ENCODE measurements at regions not wholly inside any gene's neighbourhood (a gene's known extent, or its start where the extent isn't known, plus 50 kb on each side); places are given as distances from the start of the nearest gene placed in this dataset.
"Not testable (repeated sequence)": the region's sequence is repeated elsewhere in the genome, so short reads cannot be mapped to it uniquely, and the experiment has no call there.

DNA sequence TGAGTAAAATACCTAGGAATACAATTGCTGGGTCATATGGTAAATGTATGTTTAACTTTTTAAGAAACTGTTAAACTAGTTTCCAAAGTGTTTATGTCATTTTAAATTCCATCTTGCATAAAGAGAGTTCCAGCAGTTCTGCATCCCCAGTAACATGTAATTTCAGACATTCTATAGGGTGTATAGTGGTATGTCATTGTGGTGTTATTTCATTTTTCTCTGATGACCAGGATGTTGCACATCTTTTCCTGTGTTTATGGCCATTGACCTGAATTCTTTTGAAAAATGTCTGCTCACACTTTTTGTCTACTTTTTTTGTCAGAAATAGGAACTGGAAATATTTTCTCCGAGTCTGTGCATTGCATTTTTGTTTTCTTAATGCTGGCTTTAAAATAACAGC is 128.9 kb downstream of the TMEM200A start:
- no peak for DNase-seq

DNA sequence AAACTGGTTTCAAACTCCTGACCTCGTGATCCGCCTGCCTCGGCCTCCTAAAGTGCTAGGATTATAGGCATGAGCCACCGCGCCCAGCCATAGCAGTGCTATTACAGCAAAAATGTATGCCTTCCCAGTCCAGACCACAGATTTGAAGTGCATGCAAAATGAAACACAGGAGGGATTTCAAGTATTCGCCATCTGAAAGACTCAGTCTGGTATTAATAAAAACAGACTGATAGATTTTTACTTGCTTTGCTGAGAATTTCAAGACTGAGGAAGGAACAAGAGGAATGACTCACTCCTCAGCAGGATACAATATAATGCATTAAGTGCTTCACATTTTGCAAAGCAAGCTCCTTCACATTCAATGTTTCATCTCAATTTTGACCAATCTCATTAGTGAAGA is 134.9 kb downstream of the TMEM200A start:
- DNase-seq: no peak

DNA sequence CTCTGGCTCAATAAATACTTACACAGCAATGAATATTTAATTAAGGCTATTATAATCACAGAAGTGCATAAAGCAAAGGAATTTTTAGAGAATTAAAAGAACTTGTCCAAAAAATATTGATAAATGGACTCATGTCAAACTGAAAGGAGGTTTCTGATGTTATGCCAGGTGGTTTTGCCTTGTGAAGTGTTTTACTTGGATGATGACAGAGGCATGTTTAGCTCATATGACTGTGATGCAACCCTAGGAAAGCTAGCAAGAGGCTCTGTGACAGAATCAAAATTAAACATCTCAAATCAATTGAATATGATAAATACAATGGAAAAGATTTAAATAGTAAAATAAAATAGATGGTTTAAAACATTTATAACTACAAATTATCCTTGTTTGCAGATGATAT is 137.3 kb downstream of the TMEM200A start:
- no peak for DNase-seq

DNA sequence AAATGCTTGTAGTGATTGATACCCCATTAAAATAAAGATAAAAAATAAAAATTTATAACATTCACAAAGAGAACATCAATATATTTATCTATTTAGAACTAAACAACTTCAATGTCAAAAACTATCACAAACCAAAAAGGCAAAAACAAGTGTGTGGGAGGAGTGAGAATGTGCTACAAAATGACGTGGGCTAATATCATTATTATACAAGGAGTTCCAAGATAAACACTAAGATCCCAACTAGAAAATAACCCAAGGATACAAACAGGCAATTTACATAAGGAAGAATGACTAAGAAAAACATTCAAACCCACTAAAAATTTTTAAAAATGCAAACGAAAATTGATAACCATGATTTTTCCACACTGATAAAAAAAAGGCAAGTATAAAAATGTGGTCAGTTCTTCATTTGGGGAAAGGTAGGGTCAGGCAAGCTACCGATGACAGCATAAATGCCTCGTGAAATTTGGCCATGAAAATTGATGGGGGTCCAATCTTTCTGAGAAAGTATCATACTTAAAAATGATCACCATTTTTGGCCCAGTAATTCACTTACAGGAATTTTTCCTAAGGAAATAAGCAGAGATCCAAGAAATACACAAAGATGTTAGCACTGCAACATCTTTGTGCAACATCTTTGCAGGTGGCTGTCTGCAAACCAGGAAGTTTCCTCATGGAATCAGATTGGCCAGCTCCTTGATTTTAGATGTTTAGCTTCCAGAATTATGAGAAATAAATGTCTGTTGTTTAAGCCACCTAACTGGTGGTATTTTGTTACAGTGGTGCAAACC is 140.2 kb downstream of the TMEM200A start:
- no peak for DNase-seq

DNA sequence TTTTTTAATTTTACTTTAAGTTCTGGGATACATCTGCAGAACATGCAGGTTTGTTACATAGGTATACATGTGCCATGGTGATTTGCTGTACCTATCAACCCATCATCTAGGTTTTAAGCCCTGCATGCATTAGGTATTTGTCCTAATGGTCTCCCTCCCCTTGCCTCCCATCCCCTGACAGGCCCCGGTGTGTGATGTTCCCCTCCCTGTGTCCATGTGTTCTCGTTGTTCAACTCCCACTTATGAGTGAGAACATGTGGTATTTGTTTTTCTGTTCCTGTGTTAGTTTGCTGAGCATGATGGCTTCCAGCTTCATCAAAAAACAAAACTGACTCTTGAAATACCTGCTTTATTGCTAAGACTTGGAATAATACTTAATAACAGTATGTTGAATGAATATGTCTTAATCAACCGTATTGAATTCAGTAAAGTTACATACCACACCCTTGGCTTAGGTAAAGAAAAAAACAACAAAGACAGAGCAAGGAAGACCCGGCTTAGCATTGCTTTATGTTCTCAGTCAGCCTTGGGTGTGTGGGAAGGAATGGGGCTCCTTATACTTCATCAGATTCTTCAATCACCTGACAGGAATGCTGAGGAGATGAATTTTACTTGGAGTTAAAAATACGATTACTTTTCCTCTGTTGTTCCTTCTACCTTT is 141.3 kb downstream of the TMEM200A start:
- DNase-seq: not testable (repeated sequence)

DNA sequence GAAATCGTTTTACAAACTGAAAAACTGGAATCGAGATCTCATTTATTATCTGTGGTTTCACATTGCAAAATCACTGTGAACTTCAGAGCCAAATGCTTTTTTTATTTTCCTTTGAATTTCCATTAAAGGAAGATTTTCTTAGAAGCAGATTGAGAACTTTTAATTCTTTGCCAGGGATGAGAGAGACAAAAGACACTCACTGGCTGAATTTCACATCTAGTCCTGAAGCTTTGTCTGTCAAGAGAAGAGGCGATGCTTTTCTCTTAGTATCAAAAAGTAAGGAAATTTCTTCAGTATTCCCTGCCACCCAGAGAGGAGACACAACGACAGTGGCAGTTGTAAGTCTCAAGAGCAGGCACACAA is 141.8 kb downstream of the TMEM200A start:
- DNase-seq: no peak

DNA sequence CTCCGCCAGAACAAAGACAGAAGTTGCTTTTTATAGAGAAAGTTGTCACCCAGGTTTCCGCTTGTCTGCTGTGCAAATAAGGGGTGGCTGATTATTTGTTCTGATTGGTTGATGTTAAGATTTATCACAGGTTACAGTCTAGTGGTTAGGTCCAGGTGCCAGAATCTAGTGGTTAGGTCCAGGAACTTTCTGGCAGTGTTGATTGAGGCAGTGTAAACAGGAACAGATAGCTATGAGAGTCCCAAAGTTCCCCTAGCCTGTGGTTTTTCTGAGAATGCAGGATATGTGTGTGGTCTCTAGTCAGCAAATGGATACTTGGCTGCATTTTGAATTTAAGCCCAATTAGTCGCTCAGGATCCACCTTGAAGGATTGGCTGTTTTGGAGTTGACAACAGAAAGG is 148.0 kb downstream of the TMEM200A start:
- DNase-seq: peak; percentile 28

DNA sequence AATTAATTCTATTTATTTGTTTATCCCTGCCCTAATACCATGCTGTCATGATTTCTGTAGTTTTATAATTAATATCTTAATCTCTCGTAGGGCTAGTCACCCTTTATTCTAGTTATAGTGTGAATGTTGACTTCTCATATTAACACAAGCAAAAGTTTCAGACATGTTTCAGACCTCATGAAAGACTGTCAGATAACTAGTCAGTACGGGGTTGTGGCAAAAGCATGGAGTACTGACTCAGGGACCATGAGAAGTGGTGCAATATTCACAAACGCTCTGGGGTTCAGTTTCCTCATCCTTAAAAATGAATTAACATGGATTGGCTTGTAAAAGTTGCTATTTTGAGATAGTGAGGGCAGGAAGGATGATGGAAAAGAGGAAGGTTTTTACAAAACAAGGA is 148.9 kb downstream of the TMEM200A start:
- no peak for DNase-seq

DNA sequence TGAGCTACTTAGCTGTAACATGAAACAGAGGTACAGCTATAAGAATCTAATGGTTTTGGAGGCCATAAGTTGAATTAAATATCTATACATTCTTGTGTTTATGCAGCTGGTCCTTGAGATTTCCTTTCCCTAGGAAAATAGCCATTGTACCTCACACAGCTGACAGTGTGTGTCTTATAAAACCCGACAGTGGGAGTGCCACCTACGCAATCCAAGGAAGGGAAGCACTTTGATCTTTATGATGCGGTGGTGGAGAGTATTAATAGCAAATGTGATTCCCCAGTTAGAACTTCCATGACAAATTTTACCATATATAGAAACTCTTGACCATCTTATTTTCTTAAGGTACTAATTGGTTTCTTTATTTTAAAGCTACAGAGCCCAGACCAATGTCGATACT is 149.5 kb downstream of the TMEM200A start:
- no peak for DNase-seq

DNA sequence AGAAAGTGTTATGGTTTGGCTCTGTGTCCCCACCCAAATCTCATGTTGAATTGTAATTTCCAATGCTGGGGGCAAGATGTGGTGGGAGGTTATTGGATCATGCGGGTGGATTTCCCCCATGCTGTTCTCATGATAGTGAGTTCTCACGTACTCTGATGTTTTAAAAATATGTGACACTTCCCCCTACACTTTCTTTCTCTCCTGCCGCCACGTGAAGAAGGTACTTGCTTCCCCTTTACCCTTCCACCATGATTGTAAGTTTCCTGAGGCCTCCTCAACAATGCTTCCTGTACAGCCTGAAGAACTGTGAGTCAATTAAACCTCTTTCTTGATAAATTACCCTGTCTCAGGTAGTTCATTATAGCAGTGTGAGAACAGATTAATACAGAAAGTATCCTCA is 150.8 kb downstream of the TMEM200A start:
- DNase-seq: no peak

DNA sequence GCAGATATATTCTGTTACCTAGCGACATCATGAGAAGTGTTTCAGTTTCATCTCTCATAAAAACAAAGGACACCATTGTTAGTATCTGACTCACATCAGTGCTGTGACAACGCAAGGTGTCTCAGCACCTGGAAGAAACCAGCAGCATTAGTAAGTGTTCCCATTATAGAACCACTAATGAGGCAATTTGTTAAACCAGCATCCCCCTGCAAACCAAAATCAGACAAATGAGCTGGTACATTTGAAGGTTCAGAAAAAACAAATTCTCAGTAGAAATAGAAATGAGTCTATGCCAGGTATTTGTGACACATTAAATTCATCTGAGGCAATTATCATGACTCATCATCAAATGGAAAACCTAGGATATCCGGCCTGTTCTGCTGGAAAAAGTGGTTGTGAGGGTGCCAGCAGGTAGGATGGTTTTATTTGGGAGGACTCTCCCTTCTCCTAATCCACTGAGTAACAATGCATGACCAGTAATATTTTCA is 151.7 kb downstream of the TMEM200A start:
- peak; percentile 19 for DNase-seq

DNA sequence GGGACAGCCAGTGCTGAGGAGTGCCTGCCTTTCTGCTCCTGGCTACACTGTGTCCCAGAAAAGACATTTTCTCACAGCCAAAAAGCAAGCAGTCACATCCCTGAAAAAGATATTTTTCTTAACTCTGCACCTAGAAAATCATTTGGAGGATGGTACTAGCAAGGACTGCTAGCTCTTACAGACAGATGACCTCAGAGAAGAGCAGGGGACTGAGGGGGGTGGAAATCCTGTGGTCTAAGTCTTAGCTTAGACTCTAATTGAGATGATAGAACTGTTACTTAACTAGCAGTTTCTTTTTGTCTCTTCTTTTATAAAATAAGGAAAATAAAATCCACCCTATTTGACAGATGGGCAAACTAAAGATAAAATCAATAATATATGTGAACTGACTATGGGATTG is 152.8 kb downstream of the TMEM200A start:
- no peak for DNase-seq

DNA sequence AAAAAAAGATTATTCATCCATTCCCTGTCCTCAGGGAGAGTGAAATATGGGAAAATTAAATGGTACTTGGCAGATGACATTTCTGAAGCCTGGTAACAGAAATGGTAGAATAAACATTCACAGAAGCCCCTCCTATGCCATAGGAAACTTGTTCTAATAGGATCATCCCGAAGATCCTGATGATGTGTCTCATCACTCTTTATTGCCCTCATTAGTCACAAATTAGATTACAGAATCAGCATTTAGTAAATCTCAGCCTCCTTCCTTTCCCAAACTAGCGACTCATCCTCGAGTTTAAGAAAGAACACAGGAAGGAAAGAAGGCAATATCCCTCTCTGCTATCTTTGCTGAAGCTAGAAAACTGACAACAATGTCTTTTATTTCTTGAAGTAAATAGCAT is 154.4 kb downstream of the TMEM200A start:
- DNase-seq: no peak

DNA sequence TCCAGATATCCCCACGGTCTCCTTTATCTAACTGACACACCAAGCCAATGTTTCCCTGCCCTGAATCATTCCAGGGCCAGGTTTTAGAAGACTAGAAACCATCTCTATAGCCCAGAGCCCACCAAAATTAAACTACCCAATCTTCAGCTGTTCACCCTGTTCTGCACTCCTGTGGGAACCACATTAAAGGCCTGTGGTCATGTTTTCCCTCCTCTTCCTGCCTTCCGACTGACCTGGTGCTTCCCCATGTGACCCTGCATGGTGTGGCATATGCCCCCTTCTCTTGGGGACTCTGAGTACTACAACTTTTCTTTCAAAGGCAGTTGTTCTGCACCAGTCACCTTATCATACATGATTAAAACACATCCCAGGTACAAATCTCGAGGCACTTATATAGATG is 155.0 kb downstream of the TMEM200A start:
- no peak for DNase-seq

DNA sequence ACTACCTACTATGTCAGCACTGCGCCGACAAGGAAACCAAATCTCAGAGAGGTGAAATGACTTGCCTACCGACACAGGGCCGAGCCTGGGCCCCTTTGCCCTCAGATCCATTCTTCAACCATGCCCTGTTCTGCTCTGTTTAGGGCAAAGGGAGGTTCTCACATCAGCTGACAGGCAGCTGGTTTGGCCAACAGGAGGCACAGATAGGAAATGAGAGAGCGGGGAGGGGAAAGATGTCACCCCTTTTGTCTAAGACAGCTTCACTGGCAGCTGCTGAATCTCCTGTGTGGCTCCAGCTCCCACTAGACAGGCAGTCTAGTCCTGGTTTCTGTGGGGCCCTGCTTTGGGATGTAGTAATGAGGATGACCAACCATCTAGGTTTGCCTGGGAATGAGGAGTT is 158.7 kb downstream of the TMEM200A start:
- no peak for DNase-seq

DNA sequence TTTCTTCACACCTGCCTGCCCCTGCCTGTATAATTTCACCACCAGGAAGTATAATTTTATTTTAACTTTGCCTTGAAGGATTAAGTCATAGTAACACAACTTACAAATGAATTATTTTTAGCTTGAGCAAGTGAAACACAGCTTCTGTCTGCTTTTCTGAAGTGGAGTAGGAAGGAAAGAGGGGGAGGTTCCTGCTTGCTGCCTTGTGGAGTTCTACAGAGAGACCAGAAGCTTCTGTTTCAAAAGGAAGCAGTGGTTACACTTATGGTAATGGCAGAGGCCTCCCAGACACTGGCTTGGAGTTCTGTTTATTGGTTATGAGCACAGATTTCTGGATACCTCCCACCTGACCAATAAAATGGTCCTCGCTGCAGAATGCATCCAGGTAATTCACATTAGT is 159.6 kb downstream of the TMEM200A start:
- DNase-seq: no peak

DNA sequence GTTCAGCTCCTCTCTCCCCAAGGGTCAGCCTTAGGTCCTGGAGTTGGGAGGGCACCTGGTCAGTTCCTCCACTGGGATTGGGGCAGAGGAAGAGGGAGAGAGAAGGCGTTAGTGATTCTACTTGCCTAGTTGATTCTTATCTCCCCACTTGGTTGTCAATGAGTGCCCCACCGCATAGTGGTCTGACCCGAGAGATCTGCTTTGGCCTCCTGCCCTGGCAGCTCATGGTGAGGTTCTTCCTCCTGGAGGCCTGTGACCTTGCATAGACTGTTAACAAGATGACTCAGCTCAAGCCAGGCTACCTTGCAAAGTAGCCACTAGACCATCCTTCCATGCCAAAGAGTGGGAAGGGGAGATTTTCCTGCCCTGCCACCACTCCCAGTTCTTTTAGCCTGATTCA is 160.6 kb downstream of the TMEM200A start:
- no peak for DNase-seq

DNA sequence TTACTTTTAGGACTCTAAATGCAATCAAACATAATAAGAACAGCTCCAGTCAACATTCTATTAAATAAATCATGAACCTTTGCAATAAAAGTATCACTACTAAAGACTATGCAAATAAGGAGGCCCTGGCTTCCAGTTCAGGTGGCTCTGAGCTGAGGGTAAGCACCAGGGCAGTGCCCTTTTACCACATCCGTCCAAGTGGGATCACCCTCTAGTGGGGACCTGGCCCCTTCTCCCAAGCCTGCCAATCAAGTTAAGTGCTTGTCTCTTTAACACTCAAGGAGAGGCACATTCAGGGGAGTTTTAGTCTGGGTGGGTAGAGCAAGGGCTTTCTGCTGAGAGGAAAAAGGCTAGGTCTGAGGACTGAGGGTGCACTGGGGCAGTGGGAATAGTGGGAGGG is 161.4 kb downstream of the TMEM200A start:
- no peak for DNase-seq

DNA sequence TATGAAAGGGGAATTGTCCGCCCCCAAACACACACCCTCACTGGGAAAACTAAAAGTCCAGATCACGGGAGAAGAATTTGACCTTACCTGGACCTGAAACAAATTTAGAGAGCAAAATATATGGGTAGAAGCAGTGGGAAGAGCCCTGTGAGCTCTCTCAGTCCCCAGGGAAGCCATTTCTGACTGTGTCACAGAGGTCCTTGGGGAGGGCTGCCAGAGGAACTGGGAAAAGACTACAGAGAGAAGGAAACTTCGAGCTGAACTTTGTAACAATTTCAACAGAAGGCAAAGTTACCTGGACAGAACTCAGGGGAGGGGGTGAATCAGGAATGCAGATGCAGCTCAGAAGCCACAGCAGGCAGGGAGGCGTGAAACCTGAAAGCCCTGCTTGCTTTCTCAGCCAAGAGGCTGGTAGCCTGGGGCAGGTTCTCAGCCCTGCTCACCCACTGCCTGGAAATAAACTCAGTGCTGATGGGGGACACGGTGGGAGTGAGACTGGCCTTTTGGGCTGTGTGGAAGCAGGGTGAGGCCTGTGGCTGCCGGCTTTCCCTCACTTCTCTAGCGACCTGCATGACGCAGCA is 163.8 kb downstream of the TMEM200A start:
- no peak for DNase-seq

DNA sequence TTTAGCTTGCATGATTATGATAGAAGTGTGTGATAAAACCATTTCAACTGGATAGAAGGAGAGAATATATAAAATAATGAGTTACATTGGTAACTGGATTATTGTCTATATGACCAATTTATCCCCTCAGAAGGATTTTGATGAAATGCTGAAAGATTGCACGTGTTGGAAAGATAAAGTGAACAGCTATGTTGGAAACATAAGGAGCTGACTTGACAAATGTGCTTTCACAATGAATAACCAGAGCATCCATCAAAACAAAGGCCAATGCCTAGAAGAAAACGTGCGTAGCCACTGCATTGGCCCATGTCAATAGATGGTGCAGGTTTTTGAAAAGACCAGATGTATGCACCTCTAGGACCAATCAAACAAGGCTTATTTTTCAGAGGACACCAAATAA is 168.8 kb downstream of the TMEM200A start:
- no peak for DNase-seq

DNA sequence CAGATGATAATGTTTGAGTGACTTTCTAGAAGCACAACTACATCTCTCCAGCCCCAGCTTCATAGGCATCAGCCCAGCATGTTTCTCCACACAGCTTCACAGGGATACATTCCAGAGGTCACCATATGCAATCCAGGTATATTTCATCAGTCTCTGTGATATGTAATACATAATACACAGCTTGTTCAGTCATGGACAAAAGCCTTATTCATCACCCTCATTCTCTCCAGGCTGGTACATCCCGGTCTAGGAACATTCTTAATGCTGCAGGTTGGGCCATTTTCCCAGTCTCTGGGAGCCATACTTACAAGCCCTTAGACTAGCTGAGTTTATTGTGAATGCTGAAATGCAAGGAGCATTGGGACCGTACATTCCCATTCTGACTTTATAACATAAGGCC is 169.4 kb downstream of the TMEM200A start:
- no peak for DNase-seq

DNA sequence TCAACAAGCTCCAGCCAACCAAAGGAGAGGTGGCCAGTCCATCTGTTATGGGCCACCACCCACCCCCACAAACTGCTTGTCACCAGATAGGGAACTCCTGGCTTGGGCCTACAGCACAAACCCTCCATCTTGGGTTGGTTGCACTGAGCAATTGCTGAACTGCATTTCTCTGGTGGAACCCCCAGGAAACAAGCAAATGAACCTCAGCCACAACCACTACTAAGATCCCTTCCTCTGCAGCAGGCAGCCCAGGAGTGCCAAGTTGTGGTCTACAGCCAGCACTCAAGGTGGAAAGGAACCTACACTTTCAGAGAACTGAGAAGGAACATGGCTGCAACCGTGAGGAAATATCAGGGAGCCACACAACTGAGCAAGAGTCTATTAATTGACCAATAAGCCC is 171.6 kb downstream of the TMEM200A start:
- no peak for DNase-seq

DNA sequence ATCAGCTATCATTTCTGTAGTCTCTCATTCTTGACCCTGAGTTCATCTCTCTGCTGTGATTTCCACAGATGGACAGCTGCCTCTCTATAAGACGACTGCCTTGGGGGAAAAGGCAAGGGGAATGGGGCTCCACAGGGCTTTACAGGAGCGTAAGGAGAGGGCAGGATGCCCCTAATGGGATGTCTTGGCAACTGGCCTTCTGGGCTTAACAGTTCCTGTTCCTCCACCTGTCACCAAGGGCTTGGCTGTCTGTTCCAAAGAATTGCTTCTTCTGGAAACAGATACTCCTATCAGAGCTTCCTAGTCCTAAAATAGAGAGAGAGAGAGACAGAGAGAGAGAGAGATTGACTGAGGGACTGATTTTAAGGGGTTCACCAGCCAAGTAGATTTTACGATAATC is 181.9 kb downstream of the TMEM200A start:
- no peak for DNase-seq

DNA sequence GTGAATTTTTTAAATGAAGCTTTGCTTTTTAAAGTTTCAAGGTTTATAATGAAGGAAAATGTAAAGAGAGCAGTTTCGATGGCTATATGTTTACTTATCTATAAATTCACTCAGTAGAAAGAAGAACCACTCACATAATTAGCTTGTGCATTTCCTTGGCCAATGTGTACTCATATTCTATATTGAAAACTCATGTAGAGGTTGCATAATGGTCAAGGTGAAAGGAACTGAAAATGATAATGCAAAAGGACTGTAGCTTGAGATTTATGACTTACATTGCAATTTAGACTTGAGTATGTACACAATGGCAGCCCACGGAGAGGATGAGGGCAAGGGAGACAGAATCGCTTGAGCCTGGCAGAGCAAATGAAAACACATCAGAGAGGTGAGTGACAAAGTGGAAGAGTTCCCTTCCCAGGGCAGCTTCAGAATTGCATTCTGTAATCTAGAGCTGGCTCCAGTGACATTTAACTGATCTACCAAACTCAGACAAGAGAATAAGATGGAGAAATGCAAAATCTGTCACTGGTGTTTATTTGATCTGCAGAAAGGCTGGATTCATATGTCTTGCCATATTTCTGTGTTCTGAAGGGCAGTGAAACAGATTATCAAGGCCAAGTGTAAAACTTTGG is 191.8 kb downstream of the TMEM200A start:
- DNase-seq: no peak

All from stimulated activated CD4-positive, alpha-beta T cell treated with anti-CD3 and anti-CD28 coated beads, Interleukin-1b, Interleukin-23, amount 100 ng/mL, for 48 hours (primary cell).